Esophagus squamous epithelium (tissue), 5 donors: ENCODE measurements at regions not wholly inside any gene's neighbourhood (a gene's known extent, or its start where the extent isn't known, plus 50 kb on each side); places are given as distances from the start of the nearest gene placed in this dataset.

Experiments used
- DNase-seq: peaks from one replicate; lab custom pipeline; 2025; lab: John Stamatoyannopoulos, UW
- H3K27ac ChIP-seq, 4 donors: fragments of 200-600 bp; sonication (generic); one replicate each; pipeline ENCODE4 v1.5.1; 2016 to 2019; ENCODE audit warnings: mild to moderate bottlenecking in 1 of 4
- H3K27me3 ChIP-seq, 4 donors: fragments of 200-600 bp; sonication (generic); 1 replicate in 3 of 4; 2 replicates in 1 of 4; pipeline versions ENCODE4 v1.5.1 to v1.6.0; 2017 to 2021; ENCODE audit warnings: antibody characterized with exemption in 1 of 4
- H3K36me3 ChIP-seq, 3 donors: fragments of 200-600 bp; sonication (generic); one replicate each; pipeline ENCODE4 v1.5.1; 2016 to 2019
- H3K4me1 ChIP-seq, 3 donors: fragments of 200-600 bp; sonication (generic); one replicate each; pipeline ENCODE4 v1.5.1; 2017 to 2019
- H3K4me3 ChIP-seq, 4 donors: fragments of 200-600 bp; sonication (generic); 1 replicate in 3 of 4; 2 replicates in 1 of 4; pipeline ENCODE4 v1.5.1; 2016 to 2019; ENCODE audit warnings: mild to moderate bottlenecking in 2 of 4, moderate library complexity in 1 of 4
- H3K9me3 ChIP-seq, 3 donors: fragments of 200-600 bp; sonication (generic); one replicate each; pipeline ENCODE4 v1.5.1; 2016 to 2019
- POLR2A ChIP-seq, 4 donors: fragments of 450-650 bp; IDR thresholded peaks; one replicate each; pipeline ENCODE4 v1.6.1; 2017; ENCODE audit warnings: antibody characterized with exemption in 4 of 4, mild to moderate bottlenecking in 4 of 4, moderate library complexity in 3 of 4
- whole genome bisulfite sequencing, 2 donors: methylation state at CpG; one replicate each; pipeline ENCODE4 v1.1.5; 2018; 5-methylcytosine and 5-hydroxymethylcytosine counted together
- intact Hi-C: fragments of 100-400 bp; cut with DNase I; formaldehyde crosslinking; loops from one replicate; pipeline ENCODE4 v1.15.0; 2022
- TF ChIP-seq, protein P1 (sequence below), 6 experiments: fragments of 450-650 bp in 4 of 6; fragments of 200-600 bp in 2 of 6; sonication (generic) in 2 of 6; IDR thresholded peaks; one replicate each; pipeline ENCODE4 v1.5.1; 2016 to 2019; ENCODE audit warnings: antibody characterized with exemption in 6 of 6, mild to moderate bottlenecking in 4 of 6, moderate library complexity in 4 of 6
- donor health status: DM: yes; HTN: yes; CAD: no.

DNA sequence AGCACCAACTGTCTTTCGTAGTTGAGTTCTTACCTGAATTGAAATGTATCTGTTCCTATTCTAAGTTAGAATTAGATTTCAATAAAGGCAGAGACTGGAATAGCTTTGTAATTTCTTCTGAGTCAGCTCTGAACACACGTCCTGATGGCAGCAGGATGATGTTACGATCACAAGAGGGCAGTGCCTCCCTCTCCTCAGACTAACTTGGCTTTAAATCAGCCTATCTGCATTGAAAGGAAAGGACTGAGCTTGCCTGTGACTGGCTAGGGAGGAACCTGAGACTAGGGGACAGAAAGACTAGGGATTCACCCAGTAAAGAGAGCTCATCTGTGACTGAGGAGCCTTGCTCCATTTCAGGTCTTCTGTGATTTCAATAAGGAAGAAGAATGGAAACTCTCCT is 323.7 kb upstream of the OR4E1 start:
- intact Hi-C loops, result no loop called here
- Histone ChIP-seq H3K4me1 (no peaks in the 10 kb centered on the region), H3K36me3 (no peaks in the 10 kb centered on the region)

DNA sequence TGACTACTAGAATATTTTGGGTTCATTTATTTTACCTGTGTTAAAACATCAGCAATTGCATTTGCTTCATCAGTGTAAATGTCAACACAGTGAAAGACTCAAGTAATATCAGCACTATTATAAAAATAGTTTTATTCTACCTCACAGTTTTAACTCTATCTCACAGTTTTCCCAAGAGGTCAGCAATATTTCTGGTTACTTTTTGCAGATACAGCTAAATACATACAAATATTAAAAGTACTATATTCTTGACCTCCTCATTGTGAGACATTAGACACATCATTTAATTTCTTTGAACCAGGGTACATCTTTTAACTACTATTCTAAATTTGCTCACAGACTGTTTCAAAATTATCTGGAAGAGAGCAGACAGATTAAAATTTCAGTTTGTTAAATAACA is 321.7 kb upstream of the OR4E1 start:
- Histone ChIP-seq H3K4me1 (no peaks in the 10 kb centered on the region), H3K4me3 (no peak overlapping the region), H3K27ac (no peak overlapping the region), H3K9me3 (no peaks in the 10 kb centered on the region), H3K27me3 (peaks cover 0 to 4% (median 0%) of the 10 kb centered on the region in 4 donors), H3K36me3 (no peaks in the 10 kb centered on the region)
- intact Hi-C loops, result no loop called here
- DNase-seq, result no peak
- TF ChIP-seq, protein P1, sequence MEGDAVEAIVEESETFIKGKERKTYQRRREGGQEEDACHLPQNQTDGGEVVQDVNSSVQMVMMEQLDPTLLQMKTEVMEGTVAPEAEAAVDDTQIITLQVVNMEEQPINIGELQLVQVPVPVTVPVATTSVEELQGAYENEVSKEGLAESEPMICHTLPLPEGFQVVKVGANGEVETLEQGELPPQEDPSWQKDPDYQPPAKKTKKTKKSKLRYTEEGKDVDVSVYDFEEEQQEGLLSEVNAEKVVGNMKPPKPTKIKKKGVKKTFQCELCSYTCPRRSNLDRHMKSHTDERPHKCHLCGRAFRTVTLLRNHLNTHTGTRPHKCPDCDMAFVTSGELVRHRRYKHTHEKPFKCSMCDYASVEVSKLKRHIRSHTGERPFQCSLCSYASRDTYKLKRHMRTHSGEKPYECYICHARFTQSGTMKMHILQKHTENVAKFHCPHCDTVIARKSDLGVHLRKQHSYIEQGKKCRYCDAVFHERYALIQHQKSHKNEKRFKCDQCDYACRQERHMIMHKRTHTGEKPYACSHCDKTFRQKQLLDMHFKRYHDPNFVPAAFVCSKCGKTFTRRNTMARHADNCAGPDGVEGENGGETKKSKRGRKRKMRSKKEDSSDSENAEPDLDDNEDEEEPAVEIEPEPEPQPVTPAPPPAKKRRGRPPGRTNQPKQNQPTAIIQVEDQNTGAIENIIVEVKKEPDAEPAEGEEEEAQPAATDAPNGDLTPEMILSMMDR (IDR thresholded peaks at IDR 0.05), result no peak
- no peak for TF ChIP-seq POLR2A (IDR thresholded peaks at IDR 0.05)

More for the DNA sequence above, 323.7 kb upstream of the OR4E1 start:
- DNase-seq, result no peak
- H3K27ac ChIP-seq, result no peak overlapping the region
- no peaks in the 10 kb centered on the region for H3K27me3 ChIP-seq
- H3K9me3 ChIP-seq, result no peaks in the 10 kb centered on the region
- WGBS, 2 donors, result 28 to 38% methylated on average over 3 of the region's 3 CpGs
- TF ChIP-seq, protein P1 (IDR thresholded peaks at IDR 0.05), result no peak
- no peak for TF ChIP-seq POLR2A (IDR thresholded peaks at IDR 0.05)
- H3K4me3 ChIP-seq, result no peak overlapping the region

DNA sequence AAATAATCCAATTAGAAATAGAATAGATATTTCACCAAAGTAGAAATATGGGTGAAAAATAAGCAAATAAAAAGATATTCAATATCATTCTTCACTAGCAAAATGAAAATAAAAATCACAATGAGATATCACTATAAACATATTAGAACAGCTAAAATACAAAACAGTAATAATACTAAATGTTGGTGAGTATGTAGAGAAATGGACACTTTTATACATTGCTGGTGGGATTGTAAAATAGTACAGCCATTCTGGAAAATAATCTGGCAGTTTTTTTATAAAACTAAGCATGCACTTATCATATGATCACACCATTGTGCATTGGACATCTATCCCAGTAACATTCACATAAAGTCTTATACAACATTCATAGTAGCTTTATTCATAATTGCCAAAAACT is 320.2 kb upstream of the OR4E1 start:
- TF ChIP-seq POLR2A (IDR thresholded peaks at IDR 0.05), result no peak
- TF ChIP-seq, protein P1 (IDR thresholded peaks at IDR 0.05), result no peak
- Histone ChIP-seq H3K36me3 (no peaks in the 10 kb centered on the region), H3K4me3 (no peak overlapping the region), H3K4me1 (no peaks in the 10 kb centered on the region), H3K27me3 (peaks cover 0 to 4% (median 0%) of the 10 kb centered on the region in 4 donors), H3K9me3 (no peaks in the 10 kb centered on the region), H3K27ac (no peak overlapping the region)
- intact Hi-C loops, result no loop called here
- DNase-seq, result no peak

DNA sequence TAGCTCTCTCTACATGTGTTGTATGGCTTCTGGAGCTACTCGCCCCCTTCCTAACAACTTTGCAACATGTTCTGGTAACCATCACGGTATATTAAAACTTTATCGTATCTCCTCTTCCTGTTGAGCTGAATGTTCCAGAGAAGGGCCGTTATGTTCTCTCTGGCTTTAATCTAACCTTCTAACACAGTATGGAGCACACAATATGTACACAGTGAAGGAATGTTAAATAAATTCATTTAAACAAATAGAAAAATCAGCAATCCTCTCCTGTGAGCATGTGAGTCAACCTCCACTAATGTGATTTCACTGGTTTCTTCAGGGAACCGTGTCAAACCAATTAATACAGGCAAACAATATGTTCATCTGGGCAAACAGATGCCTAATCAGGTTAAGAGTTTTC is 319.5 kb upstream of the OR4E1 start:
- Histone ChIP-seq H3K9me3 (no peaks in the 10 kb centered on the region), H3K27ac (no peak overlapping the region), H3K4me3 (no peak overlapping the region), H3K36me3 (no peaks in the 10 kb centered on the region), H3K27me3 (peaks cover 0 to 4% (median 0%) of the 10 kb centered on the region in 4 donors), H3K4me1 (no peaks in the 10 kb centered on the region)
- no peak for DNase-seq
- no peak for TF ChIP-seq POLR2A (IDR thresholded peaks at IDR 0.05)
- TF ChIP-seq, protein P1 (IDR thresholded peaks at IDR 0.05), result no peak
- intact Hi-C loops, result no loop called here
- WGBS, 2 donors, result 48 to 55% methylated on average over 5 of the region's 5 CpGs

DNA sequence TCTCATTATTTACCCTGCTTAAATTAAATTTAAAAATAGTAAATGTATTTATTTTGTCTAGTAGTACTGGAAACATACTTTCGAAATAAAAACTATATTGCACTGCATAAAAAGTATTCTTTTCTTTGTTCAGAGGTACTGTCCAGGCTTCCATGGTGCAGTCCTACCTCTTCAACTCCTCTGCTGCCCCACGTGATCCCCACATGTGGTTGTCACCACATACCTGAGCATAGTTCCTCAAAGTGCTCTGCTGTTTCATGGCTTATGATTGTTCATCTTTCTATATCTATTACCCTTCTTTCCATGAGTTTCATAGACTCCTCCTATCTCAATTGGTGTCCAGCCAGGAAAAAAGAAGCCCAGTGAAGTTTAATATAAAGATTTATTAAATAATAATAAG is 317.5 kb upstream of the OR4E1 start:
- Histone ChIP-seq H3K4me3 (no peak overlapping the region), H3K27ac (no peak overlapping the region), H3K9me3 (no peaks in the 10 kb centered on the region), H3K36me3 (no peaks in the 10 kb centered on the region), H3K27me3 (peaks cover 0 to 4% (median 0%) of the 10 kb centered on the region in 4 donors), H3K4me1 (no peaks in the 10 kb centered on the region)
- DNase-seq, result no peak
- no peak for TF ChIP-seq POLR2A (IDR thresholded peaks at IDR 0.05)
- TF ChIP-seq, protein P1 (IDR thresholded peaks at IDR 0.05), result no peak
- 50 to 52% methylated on average over 2 of the region's 2 CpGs for WGBS, 2 donors
- intact Hi-C loops, result no loop called here
